Mucosa of rectum (tissue), 2 donors: ENCODE measurements at regions not wholly inside any gene's neighbourhood (a gene's known extent, or its start where the extent isn't known, plus 50 kb on each side); places are given as distances from the start of the nearest gene placed in this dataset.

ENCODE experiments used
- H3K27ac ChIP-seq, 2 donors: one replicate each; pipeline ENCODE4 v1.7.0; 2013; ENCODE audit warnings: inconsistent platforms in 2 of 2, low read depth in 2 of 2, low read length in 2 of 2
- H3K27me3 ChIP-seq, 2 donors: one replicate each; pipeline ENCODE4 v1.7.0; 2013; ENCODE audit warnings: low read length in 2 of 2; ENCODE audit not compliant: control insufficient read depth in 2 of 2, insufficient read depth in 2 of 2
- H3K36me3 ChIP-seq, 2 donors: one replicate each; pipeline ENCODE4 v1.7.0; 2013; ENCODE audit warnings: low read length in 2 of 2; ENCODE audit not compliant: control insufficient read depth in 2 of 2, insufficient read depth in 2 of 2
- H3K4me1 ChIP-seq, 2 donors: one replicate each; pipeline ENCODE4 v1.7.0; 2013; ENCODE audit warnings: low read length in 2 of 2, mild to moderate bottlenecking in 1 of 2; ENCODE audit not compliant: control insufficient read depth in 2 of 2, insufficient read depth in 2 of 2
- H3K4me3 ChIP-seq, 2 donors: one replicate each; pipeline ENCODE4 v1.7.0; 2013; ENCODE audit warnings: low read length in 2 of 2
- H3K9ac ChIP-seq, 2 donors: one replicate each; pipeline ENCODE4 v1.7.0; 2013; ENCODE audit warnings: low read length in 2 of 2, low read depth in 1 of 2, mild to moderate bottlenecking in 1 of 2
- H3K9me3 ChIP-seq, 2 donors: one replicate each; pipeline ENCODE4 v1.7.0; 2013; ENCODE audit warnings: low read length in 2 of 2; ENCODE audit not compliant: control insufficient read depth in 2 of 2
- donor health status: healthy.
- donor health status: Normal muscosa, but diverticular disease.

- H3K4me3 ChIP-seq: no peak overlapping the region
Observed at GRCh38 chrX:38999099-38999498, 197.8 kb downstream of the MID1IP1 start.

DNA sequence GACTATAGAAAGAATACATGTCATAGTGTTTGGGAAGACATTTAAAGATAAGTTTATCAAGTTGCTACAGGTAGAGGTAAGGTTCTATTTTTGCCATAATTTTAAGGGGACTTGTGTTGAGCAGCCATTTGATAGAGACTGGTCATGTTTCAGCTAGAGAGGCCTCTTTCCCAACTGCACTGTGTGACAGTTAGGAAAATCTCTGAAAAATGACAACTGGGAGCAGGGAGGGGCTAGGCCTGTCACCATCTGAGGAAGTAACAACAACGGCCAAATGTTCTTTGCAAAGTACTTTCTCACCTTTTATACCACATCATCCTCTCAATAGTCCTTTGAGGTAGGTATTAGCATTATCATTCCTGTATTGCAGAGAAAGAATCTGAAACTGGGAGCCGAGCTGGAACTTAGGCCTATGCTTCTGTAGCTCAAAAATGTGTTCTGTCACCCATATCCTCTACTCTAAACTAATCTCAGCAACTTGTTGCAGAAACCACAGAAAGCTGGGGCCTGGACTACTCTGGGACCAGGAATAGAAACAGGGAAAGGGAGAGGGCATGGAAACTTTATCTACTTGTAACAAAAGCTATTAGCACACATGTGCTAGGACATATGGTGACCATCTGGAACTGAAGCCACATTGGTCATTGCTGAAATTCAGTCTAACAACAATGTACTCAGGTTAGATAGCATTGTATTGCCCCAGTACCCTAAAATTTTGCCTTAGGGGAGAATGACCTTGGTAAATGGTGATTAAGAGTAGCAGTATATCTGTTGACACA is 198.9 kb downstream of the MID1IP1 start:
- Histone ChIP-seq H3K36me3 (no peaks in the 10 kb centered on the region), H3K9ac (no peak overlapping the region), H3K27ac (no peak overlapping the region)

More at GRCh38 chrX:38999099-38999498, 197.8 kb downstream of the MID1IP1 start:
- Histone ChIP-seq H3K4me1 (no peaks in the 10 kb centered on the region), H3K9ac (no peak overlapping the region), H3K27ac (no peak overlapping the region), H3K27me3 (no peaks in the 10 kb centered on the region), H3K9me3 (no peaks in the 10 kb centered on the region), H3K36me3 (no peaks in the 10 kb centered on the region)

GRCh38 chrX:39000802-39001201 is 199.5 kb downstream of the MID1IP1 start:
- Histone ChIP-seq H3K27ac (no peak overlapping the region), H3K9ac (no peak overlapping the region), H3K4me1 (peaks cover 0 to 5% of the 10 kb centered on the region in 2 donors)

More for the DNA sequence above, 198.9 kb downstream of the MID1IP1 start:
- Histone ChIP-seq H3K4me1 (peaks cover 0 to 4% of the 10 kb centered on the region in 2 donors), H3K27me3 (no peaks in the 10 kb centered on the region), H3K9me3 (no peaks in the 10 kb centered on the region), H3K4me3 (no peak overlapping the region)

DNA sequence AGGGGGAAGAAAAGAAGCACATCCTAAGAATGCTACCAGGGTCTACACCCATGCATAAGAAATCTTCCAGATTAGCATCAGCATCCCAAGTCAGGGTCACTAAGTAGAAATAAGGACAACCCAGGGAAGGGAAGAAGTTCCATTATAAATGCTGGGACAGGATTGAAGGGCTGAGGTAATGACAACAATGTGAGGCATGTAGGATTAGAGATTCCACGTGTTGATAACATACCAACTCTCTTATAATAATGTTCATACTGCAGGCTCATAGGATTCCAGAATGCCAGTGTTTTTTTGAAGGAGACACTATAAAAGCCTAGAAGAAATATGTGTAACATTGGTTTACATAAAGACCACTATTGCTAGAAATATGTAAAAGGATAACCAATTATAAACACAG is 201.2 kb downstream of the MID1IP1 start:
- H3K27me3 ChIP-seq: no peaks in the 10 kb centered on the region
- no peak overlapping the region for H3K4me3 ChIP-seq
- H3K27ac ChIP-seq: no peak overlapping the region
- no peaks in the 10 kb centered on the region for H3K36me3 ChIP-seq
- no peaks in the 10 kb centered on the region for H3K9me3 ChIP-seq
- H3K9ac ChIP-seq: no peak overlapping the region
- H3K4me1 ChIP-seq: peaks cover 0 to 5% of the 10 kb centered on the region in 2 donors

More at GRCh38 chrX:39000802-39001201, 199.5 kb downstream of the MID1IP1 start:
- H3K4me3 ChIP-seq: no peak overlapping the region
- H3K27me3 ChIP-seq: no peaks in the 10 kb centered on the region
- no peaks in the 10 kb centered on the region for H3K36me3 ChIP-seq
- H3K9me3 ChIP-seq: no peaks in the 10 kb centered on the region

- no peak overlapping the region for H3K9ac ChIP-seq
- no peaks in the 10 kb centered on the region for H3K27me3 ChIP-seq
- peaks cover 12 to 24% of the 10 kb centered on the region in 2 donors for H3K4me1 ChIP-seq
- no peaks in the 10 kb centered on the region for H3K36me3 ChIP-seq
- no peak overlapping the region for H3K4me3 ChIP-seq
- no peaks in the 10 kb centered on the region for H3K9me3 ChIP-seq
- no peak overlapping the region for H3K27ac ChIP-seq
Observed at GRCh38 chrX:39008549-39008948, 207.3 kb downstream of the MID1IP1 start.

DNA sequence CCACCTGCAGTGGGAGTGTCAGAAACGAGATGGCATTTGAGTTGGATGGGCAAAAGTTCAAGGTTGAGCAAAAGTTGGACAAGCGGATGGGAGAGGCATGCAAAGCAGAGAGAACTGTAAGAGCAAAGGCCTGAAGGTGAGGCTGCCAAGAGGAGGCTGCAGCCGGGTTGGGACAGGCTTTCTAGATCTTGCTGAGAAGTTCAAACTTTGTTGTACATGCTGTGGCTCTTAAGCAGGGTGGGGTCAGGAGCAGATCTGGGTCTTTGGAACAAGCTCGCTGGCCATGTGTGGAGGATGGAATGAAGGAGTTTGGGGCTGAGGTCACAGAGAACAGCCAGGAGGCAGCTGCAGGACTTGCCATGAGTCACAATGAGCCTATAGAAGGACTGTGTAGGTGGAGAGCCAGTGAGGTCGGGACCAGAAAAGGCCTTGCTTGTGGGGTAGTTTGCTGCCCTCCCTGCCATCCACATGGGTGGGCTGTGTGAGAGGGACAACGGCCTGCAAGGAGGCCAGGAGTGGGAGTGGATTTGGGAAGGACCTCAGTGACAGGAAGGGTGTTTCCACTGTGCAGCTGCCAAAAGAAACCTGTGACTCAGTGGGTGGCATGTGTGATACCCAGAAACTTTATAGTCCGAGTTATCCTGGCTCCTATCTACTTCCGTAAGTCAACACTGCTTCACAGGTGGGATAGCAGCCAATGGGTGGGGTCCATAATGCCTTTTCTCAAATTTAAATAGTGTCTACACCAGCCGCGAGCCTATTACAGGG is 210.4 kb downstream of the MID1IP1 start:
- H3K9ac ChIP-seq: no peak overlapping the region
- H3K27me3 ChIP-seq: no peaks in the 10 kb centered on the region
- H3K27ac ChIP-seq: peak overlapping the region; percentile 61 to 69
- no peaks in the 10 kb centered on the region for H3K36me3 ChIP-seq
- H3K4me3 ChIP-seq: no peak overlapping the region
- no peaks in the 10 kb centered on the region for H3K9me3 ChIP-seq
- peaks cover 12 to 19% of the 10 kb centered on the region in 2 donors for H3K4me1 ChIP-seq

GRCh38 chrX:39012621-39013111 is 211.4 kb downstream of the MID1IP1 start:
- no peak overlapping the region for H3K4me3 ChIP-seq
- H3K27ac ChIP-seq: peak overlapping the region in 1 of 2 donors; percentile 69
- peaks cover 12 to 28% of the 10 kb centered on the region in 2 donors for H3K4me1 ChIP-seq
- H3K36me3 ChIP-seq: no peaks in the 10 kb centered on the region
- no peak overlapping the region for H3K9ac ChIP-seq
- H3K9me3 ChIP-seq: no peaks in the 10 kb centered on the region
- H3K27me3 ChIP-seq: no peaks in the 10 kb centered on the region

GRCh38 chrX:39016556-39016955 is 215.3 kb downstream of the MID1IP1 start:
- H3K9ac ChIP-seq: no peak overlapping the region
- no peaks in the 10 kb centered on the region for H3K36me3 ChIP-seq
- no peaks in the 10 kb centered on the region for H3K9me3 ChIP-seq
- peaks cover 11 to 30% of the 10 kb centered on the region in 2 donors for H3K4me1 ChIP-seq
- H3K27me3 ChIP-seq: no peaks in the 10 kb centered on the region
- H3K4me3 ChIP-seq: peak overlapping the region in 1 of 2 donors; percentile 14
- peak overlapping the region in 1 of 2 donors; percentile 51 for H3K27ac ChIP-seq

GRCh38 chrX:39017077-39017476 is 215.8 kb downstream of the MID1IP1 start:
- no peaks in the 10 kb centered on the region for H3K9me3 ChIP-seq
- peaks cover 7 to 25% of the 10 kb centered on the region in 2 donors for H3K4me1 ChIP-seq
- peak overlapping the region in 1 of 2 donors; percentile 51 for H3K27ac ChIP-seq
- peak overlapping the region in 1 of 2 donors; percentile 14 for H3K4me3 ChIP-seq
- H3K9ac ChIP-seq: no peak overlapping the region
- no peaks in the 10 kb centered on the region for H3K27me3 ChIP-seq
- no peaks in the 10 kb centered on the region for H3K36me3 ChIP-seq

- Histone ChIP-seq H3K9ac (no peak overlapping the region), H3K27me3 (no peaks in the 10 kb centered on the region), H3K27ac (peak overlapping the region in 1 of 2 donors; percentile 51), H3K4me3 (no peak overlapping the region), H3K4me1 (peaks cover 5 to 19% of the 10 kb centered on the region in 2 donors), H3K9me3 (no peaks in the 10 kb centered on the region), H3K36me3 (no peaks in the 10 kb centered on the region)
Observed at GRCh38 chrX:39017716-39018115, 216.5 kb downstream of the MID1IP1 start.
